Right renal cortex interstitium (tissue), 3 donors: ENCODE measurements at regions not wholly inside any gene's neighbourhood (a gene's known extent, or its start where the extent isn't known, plus 50 kb on each side); places are given as distances from the start of the nearest gene placed in this dataset.
A peak's percentile ranks its signal among the peaks of the same experiment; 100 is the strongest.
"Not testable (repeated sequence)": the region's sequence is repeated elsewhere in the genome, so short reads cannot be mapped to it uniquely, and the experiment has no call there.

ENCODE experiments used
- DNase-seq, 3 donors: peaks; one replicate each; pipeline ENCODE4 v3.0.0-alpha.2; 2013; ENCODE audit warnings: low read depth in 3 of 3, low spot score in 2 of 3

DNA sequence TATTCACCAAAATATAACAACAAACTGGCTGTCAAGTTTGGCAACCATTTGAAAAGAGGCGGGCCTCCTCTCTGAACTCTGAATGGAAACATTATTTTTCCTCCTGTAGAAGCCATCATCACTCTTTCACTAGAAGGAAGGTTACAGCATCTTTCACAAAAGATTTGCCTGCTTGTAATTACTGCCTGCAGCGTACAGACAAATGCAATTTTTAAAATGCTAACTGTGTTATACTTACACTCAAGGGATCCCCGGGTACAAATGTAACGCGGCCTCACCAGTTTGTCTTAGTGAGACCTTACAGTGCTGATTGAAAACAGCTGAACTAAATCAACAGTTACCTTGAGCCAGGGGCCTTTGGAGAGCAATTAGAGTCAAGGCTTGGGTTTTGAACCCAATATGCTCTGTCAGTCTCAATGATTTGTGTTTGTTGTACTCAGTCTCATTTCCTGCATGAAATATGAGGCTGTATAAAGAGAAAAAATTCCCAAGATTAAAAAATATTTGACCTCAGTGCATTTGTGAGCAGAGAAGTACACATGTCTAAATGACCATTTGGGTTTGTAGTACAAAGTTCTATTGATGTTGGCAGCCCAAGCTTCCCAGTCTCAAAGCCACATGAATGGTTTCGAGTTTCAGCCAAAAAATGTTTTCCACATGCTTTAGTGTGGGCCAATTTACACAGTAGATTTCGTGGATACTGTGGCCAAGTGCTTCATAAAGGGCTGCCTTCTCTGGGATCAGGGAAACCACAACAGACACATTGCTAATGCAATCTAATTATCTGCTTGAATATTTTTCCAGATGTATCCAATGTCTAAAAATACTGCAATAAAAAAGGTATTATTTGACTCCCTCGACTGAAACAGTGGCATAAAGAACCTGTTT, 500.0 kb downstream of the SPATA31D1 start:
- DNase-seq, result peak; percentile 64 to 71 (median 68)

DNA sequence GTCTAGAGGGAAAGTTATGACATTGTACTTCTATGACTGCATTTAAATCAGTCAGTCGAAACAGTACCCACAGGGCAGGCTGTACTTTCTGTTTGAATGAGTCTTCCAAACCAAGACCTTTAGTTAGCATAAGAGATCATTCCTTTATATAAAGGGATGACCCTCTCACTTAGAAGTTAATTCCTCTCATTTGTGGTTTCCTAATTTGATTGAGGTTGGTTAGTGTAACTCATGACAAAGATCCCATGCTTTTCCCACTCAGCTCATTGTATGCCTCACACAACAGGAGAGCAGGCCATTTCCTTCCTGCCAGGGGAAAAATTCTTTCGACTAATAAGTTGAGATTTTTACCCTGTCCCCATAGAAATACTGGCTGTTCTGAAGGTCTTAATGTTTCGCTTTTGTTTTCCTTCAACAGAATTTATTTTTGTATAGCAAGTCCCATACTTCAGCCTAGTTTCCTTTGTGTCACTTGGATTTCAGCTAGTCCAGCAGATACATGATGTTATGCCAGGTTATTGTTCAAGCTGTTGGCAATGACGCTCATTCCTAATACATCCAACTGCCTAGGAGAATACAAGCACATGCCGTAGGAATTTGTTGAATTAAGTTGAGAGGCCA, 500.7 kb downstream of the SPATA31D1 start:
- no peak for DNase-seq

DNA sequence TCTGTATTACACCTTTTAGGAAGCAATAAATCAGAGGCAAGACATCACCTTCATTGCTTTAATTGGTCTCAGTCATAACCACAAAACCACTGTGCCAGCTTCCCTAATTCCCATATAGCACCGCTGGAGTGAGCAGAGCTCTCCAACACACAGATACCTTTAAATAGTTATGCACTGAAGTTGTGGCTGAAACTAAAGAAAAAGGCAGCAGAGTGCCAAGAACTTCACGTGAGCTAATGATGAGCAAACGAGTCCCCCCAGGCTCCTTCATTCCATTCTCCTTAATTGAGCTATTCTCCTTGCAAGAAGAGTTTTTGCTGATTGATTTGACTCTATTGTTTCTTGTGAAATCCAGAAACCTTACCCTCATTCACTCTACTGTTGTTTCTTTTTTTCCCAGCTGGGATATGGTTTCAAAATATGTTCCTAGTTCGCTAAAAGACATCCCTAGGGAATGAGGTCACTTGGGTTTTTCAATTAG, 501.5 kb downstream of the SPATA31D1 start:
- no peak for DNase-seq

DNA sequence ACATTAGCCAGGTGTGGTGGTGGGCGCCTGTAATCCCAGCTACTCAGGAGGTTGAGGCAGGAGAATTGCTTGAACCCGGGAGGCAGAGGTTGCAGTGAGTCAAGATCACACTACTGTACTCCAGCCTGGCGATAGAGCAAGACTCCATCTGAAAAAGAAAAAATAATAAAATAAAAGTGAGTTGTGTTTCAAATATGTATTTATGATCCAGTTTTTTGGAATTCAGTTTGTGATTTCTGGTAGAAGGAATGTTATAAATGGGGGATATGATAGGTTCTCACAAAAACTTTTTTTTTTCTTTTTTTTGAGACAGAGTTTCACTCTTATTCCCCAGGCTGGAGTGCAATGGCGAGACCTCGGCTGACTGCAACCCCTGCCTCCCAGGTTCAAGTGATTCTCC, 502.2 kb downstream of the SPATA31D1 start:
- not testable (repeated sequence) for DNase-seq

DNA sequence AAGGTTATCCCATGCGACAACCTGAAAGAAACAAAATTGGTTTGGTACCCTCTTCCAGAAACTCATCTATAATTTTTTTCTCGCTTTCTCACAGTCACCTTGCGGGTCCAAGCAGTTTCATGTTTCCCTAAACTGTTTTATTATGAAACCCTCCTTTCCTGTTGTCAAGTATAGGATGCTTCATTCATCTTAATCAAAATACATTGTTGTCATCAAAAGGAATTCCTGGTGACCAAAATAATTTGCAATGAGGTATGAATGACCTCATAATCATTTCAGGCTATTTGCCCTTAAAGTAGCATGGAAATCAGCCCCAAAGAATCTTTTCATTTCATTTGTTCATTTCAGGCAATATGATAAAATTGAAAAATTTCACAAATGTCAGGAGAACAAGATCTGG, 503.0 kb downstream of the SPATA31D1 start:
- DNase-seq, result no peak

DNA sequence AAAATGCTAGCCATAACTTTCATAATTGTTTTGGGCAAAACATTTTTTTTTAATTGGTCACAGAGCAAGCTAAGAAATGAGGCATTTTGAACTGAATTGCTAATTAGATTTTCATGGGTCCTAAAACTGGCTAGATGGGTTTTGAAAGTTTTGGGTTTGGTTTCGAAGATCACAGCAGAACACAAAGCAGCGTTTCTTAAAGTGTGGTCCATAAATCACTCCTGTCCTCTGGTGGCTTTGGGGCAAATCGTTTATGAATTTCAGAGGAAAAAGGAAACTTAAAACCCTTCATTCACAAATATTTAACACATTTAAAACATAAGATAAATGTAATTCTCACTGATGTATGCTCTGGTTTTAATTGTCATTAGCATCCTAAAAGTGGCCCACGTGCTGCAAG, 503.7 kb downstream of the SPATA31D1 start:
- no peak for DNase-seq

DNA sequence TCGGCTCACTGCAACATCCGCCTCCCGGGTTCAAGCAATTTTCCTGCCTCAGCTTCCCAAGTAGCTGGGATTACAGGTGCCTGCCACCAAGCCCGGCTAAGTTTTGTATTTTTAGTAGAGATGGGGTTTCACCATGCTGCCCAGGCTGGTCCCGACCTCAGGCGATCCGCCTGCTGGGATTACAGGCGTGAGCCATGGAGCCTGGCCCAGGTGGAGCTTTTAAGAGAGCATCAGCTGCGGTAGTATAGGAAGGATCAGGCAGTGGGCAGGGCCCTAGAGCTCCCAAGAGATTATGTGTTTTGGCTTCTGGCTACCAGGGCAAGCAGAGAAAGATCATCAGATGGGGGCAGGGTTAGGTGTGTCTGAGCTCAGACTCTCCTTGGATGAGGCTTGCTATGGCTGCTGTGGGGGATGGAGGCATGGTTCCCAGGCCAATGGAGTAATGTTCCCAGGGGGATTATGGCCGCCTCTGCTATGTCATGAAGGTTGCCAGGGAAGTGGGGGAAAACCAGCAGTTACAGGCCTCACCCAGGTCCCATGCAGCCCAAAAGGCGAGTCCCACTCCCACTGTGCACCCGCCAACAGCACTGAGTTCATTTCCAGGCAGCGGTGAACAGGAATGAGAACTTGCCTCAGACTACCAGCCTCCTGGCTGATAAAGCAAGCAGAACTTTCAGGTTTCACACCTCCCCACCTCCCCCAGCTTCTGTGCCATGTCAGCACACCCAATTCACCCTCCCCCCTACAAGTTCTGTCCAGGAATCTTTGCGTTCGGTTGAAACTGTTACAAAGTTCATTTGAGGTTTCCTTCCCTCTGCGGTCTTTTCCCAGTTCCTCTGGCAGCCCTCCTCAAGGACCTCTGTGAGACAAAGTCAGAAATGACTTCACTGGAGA, 507.6 kb downstream of the SPATA31D1 start:
- DNase-seq, result no peak

DNA sequence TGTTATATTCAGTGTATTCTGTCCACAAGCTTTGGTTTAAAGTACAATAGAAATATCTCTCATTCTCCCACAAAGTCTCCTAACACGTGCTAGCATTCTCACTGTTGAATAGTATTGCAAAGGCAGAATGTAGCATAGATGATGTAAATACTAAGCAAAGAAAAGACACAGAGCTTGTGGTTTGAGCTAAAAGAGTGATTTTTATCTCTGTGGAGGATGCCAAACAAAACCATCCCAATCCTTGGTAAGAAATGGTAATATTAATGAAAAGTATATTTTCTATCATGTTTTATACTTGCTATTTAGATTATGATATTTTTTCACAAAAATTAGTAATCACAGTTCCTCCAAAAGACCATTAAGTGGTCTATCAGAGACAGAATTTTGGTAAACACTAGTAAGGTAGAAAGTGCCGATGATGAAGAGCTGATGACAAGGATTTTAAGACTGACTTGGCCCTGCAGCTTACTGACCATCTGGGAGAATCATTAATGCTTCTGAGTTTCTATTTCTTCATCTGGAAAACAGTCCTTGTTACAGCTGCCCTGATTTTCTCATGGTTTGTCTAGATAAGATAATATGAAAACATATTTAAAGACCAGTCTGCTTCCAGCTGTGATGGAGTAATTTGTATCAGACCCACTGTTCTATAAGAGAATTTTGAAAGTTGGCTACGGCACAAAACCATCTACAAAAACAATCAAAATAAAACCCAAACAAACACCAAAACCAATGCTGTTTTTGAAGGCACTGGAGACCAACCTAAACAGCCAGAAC, 510.2 kb downstream of the SPATA31D1 start:
- no peak for DNase-seq

DNA sequence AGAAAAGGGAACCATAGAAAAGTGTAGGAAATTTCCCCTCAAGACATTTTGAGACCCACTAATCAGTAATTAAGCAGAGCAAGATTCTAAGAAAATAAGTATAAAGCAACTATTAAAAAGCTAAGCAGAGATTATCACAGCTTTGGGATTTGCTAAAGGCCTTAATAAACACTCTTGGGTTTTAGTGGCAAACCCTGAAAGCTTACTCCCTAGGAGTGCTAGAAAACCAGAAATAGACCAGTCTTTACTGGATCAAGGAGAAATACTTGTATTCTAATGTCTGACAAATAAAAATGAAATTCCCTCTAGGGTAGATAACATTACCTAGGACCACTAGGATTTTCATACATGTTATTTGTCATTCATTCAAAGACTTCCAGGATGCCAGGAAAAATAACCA, 510.8 kb downstream of the SPATA31D1 start:
- DNase-seq, result no peak

DNA sequence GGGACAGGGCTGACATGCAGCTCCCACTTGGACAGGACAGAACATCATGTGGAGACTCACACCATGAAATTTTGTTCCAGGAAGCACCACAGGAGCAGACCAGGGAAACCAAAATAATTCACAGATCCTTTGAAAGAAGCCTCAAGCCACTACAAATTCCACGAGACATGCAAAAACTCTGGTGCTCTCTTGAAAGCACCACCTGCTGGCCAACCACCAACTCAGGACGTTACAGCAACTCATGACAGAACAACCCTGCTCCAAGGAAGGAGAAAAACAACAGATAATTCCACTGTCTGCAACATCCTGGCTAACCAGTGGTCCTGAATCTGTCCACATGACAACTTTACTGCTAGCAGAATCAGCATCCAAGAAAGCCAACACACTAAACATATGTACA, 516.0 kb downstream of the SPATA31D1 start:
- no peak for DNase-seq

DNA sequence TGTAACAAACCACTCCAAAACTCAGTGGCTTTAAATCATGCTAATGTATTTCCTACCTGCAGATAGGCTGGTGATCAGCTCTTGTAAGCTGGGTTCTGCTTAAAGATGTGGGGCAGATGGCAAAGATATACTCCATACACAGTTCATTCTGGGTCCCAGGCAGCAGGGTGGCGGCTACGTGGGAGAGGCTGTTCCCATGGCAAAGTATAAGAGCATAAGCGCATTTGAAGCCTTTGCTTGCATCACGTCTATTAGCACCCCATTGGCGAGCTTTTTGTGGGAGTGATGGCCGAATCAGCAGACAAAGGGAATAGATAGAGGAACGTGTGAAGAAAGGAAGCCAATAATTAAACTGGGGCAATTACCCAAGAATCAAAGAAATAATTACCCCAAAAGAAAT, 523.1 kb downstream of the SPATA31D1 start:
- no peak for DNase-seq

DNA sequence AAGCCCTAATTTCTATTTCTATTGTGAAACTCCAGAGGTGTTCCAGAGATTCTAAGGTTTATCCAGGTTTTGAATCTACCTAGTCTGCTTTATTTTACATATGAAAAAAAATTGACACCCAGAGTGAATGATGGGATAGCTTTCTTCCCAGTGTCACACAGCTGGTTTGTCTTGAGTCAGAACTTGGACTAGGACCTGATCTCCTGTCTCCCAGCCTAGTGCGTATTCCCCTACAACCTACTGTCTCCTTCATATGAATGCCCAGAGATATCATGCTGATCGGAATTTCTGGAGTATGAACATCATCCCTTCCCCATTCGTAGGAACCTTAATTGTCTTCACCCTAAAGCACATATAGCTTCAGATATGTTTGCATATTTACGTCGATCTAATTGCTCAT, 524.2 kb downstream of the SPATA31D1 start:
- DNase-seq, result no peak

DNA sequence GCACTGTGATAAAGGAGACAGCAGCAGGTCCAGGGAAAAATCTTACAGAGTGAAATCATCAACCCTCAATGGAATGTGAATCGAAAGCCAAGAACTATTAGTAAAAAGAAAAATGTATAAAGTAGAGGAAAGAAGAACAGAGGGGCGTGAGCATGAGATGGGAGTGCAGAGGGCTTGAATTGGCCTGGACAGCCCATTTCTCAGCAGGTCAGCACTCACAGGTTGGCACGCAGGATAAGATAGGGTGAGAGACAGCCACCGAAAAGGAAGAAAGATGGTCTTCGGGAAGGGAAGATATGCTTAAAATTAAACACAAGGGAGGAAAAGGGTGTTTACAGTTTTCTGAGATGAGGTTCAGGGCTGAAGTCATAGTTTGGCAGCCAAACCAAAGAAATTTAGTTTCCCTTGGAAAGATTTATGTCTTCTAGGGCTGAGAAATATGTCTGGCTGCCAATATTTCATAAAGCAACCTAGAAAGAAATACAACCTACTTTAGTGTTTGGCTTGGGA, 524.7 kb downstream of the SPATA31D1 start:
- no peak for DNase-seq

DNA sequence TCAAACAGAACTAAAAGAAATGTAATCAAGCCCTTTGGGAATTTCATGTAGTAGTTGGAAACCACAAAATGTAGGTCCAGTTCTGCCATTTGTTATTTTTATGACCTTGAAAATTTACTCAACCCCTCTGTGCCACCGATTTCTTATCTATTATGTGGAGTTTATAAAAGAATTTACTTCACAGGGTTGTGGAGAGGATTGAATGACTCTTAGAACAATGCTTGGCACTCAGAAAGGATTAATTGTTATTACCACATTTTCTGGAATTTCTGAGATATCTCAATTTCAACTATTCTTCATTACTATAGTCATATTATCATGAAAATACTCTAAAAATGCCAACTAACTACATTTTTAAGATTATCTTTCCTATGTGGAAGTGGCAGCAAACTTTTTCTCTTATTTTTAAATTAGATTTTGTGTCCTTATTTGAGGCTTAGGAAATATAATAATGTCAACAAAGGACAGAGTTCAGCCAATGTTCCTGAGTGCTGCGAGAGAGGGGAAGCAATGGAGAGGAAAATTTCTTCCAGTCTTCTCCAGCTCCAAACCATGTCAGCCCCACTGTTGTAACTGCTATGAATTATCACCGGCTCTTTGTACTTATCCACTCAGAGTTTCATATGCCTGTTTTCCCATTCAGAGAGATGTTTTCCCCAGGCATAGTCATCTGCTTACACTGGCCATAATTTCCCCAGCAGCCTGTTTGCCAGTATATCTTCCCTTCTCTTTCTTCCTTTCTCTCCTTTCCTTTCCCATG, 525.6 kb downstream of the SPATA31D1 start:
- DNase-seq, result no peak

DNA sequence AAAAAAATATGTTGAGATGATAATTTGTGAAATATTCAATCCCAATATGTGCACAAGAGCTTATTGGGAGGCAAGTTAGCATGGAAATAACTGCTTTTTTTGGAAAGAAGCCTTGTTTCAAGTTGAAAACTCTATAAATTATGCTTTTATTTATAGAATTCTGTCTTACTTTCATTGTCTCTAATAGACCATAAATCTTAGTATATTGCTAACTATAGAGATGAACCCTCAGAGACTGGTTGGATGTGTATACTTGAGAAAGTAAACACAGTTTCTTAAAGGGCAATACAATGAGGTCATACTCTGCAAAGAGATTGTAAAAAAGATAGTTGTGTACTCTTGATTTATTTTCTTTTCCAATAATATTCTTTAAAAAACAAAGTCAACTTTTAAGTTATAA, 530.3 kb downstream of the SPATA31D1 start:
- DNase-seq, result no peak

DNA sequence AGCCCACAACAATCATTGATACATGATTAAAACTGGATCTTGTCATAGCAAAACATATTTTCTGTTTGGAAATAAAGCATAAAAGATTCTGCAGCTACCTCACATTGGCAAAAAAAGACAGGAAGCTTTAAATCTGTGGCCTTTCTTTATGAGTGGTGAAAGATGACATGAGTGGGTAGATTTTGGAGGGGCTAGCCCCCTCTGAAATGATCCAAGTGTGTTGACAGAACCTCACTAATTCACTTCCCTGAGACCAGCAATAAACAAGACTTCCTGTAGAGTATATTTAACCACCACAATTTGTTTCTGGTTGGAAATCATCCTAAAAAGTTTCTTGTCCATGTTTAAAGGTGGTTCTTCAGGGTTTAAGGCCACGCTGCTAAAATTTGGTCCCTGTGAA, 530.8 kb downstream of the SPATA31D1 start:
- DNase-seq, result no peak

DNA sequence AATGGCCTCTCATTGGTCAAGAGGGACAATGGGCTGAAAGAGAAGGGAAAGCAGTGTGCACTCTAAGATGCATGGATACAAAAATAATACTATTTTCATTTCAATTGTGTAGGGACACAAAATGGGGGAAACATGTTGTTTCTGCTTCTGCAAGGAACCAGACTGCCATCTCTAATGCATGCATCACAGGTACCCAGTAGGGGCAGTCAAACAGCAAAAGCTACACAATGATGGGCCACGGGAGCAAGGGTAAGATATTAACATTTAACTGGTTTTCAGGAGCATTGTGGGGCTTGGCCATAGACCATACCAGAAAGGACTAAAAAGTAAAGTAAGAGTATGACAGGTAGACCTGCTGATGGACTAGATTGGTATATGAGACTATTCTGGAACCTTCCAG, 535.8 kb downstream of the SPATA31D1 start:
- no peak for DNase-seq

DNA sequence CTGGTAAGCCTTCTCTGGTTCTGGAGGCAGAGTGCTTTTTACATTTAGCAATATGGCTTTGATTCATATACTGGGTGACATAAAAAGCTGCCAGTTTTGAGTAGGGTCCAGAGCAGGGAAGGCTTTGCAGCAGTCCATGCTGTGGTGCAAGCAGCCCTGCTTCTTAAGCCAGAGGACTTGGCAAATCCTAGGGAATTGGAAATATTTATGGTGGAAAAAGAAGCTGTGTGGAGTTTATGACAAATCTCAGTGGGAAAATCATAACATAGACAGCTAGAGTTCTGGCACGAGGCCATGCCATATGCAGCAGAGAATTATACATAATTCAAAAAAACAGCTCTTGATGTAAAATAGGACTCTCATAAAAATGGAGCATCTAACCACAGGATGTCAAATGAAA, 536.4 kb downstream of the RASEF start:
- no peak for DNase-seq

DNA sequence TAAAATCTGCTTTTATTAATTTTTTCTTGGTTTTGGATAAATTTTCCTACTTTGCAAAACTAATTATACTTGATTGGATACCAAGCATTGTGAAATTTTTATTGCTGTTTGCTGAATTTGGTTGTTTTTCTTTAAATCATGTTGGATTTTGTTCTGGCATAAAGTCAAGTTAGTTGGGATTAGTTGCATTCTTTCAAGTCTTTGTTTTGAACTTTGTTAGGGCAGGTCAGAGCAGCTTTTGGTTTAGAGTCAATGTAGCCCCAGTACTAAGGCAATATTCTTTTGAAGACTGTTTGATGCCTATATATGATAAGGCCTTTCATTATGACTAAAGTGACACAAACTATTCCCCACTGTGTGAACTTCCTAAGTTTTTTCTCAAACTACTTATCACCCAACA, 531.1 kb downstream of the RASEF start:
- DNase-seq, result no peak
